ENCODE measurements at regions not wholly inside any gene's neighbourhood (a gene's known extent, or its start where the extent isn't known, plus 50 kb on each side); places are given as distances from the start of the nearest gene placed in this dataset.

DNA sequence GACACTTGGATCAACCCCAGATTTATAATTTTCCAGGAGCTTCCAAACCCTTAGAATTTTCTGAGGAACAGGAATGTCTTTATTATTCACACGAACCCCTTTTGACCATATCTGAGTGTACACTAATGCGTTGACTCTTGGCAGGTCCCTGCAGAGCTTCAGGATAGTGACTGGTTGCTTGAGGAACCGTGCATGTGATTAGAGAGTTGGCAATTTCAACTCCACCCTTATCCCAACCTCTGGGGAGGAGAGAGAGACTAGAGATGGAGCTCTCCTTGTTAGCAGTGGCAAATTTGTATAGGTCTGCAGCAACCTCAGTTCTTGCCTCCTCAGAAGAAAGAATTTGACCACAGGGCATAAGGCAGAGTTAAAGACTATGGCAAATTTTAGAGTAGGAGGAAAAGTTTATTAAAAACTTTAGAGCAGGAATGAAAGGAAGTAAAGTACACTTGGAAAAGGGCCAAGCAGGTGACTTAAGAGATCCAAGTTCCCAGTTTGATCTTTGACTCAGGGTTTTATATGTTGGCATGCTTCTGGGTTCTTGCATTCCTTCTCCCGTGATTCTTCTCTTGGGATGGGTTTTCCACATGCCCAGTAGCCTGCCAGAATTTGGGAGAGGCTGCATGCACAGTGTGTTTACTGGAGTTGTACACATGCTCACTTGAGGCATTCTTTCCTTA lies 93.8 kb upstream of the ETV3 start:
- no peaks in the 10 kb centered on the region for H3K36me3 ChIP-seq
- H3K4me1 ChIP-seq = no peaks in the 10 kb centered on the region
- TF ChIP-seq EP300 (IDR thresholded peaks at IDR 0.05) = no peak
- TF ChIP-seq POLR2AphosphoS5 (IDR thresholded peaks at IDR 0.05) = no peak
- TF ChIP-seq POLR2A (IDR thresholded peaks at IDR 0.05) = no peak
- TF ChIP-seq, protein P1, sequence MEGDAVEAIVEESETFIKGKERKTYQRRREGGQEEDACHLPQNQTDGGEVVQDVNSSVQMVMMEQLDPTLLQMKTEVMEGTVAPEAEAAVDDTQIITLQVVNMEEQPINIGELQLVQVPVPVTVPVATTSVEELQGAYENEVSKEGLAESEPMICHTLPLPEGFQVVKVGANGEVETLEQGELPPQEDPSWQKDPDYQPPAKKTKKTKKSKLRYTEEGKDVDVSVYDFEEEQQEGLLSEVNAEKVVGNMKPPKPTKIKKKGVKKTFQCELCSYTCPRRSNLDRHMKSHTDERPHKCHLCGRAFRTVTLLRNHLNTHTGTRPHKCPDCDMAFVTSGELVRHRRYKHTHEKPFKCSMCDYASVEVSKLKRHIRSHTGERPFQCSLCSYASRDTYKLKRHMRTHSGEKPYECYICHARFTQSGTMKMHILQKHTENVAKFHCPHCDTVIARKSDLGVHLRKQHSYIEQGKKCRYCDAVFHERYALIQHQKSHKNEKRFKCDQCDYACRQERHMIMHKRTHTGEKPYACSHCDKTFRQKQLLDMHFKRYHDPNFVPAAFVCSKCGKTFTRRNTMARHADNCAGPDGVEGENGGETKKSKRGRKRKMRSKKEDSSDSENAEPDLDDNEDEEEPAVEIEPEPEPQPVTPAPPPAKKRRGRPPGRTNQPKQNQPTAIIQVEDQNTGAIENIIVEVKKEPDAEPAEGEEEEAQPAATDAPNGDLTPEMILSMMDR (IDR thresholded peaks at IDR 0.05) = no peak
- DNase-seq = no peak
- H3K27me3 ChIP-seq = no peaks in the 10 kb centered on the region
- no peak for ATAC-seq (ENCODE audit: low FRiP score in 2 of 2)
- H3K9me3 ChIP-seq = no peaks in the 10 kb centered on the region
- 64 to 69% methylated on average over 4 of the region's 4 CpGs for WGBS, 2 donors
- no peak overlapping the region for H3K27ac ChIP-seq
- no peak overlapping the region for H3K4me3 ChIP-seq

DNA sequence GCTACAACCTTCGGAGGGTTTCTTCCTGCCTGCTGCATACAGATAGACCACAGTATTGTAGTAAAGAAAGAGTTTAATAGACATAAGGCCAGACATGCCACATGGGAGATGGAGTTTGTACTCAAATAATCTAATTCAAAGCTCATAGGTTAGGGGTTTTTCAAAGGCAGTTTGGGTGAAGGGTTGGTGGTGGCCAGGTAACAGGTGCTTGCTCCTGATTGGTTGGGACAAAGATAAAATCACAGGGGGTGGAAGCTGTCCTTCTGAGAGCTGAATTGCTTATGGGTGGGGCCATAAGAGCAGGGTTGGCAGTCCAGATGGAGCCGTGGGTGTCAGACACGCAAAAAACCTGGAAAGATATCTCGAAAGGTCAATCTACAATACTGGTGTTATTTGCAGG lies 92.3 kb upstream of the ETV3 start:
- H3K9me3 ChIP-seq = no peaks in the 10 kb centered on the region
- ATAC-seq (ENCODE audit: low FRiP score in 2 of 2) = no peak
- no peaks in the 10 kb centered on the region for H3K36me3 ChIP-seq
- no peaks in the 10 kb centered on the region for H3K27me3 ChIP-seq
- no peak for DNase-seq
- TF ChIP-seq, protein P1 (IDR thresholded peaks at IDR 0.05) = no peak
- TF ChIP-seq POLR2AphosphoS5 (IDR thresholded peaks at IDR 0.05) (no peak), EP300 (IDR thresholded peaks at IDR 0.05) (no peak), POLR2A (IDR thresholded peaks at IDR 0.05) (no peak)
- H3K4me1 ChIP-seq = no peaks in the 10 kb centered on the region
- no peak overlapping the region for H3K4me3 ChIP-seq
- H3K27ac ChIP-seq = no peak overlapping the region
- 89 to 91% methylated on average over 4 of the region's 4 CpGs for WGBS, 2 donors

DNA sequence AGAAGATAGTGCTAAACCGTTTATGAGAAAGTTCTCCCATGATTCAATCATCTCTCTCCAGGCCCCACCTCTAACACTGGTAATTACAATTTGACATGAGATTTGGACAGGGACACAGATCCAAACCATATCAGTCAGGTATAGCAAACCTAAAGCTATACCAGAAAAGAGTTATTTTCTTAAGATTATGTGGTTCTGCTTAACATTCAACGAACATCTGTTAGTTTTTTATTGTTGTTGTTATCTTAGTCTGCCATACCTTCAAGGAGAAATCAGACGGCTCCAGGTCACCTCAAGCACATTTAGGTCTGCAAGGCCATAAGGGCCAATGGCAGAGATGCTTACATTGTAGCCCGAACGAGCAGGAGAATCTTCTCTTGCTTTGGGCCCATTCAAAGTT lies 89.5 kb upstream of the ETV3 start:
- H3K27me3 ChIP-seq = no peaks in the 10 kb centered on the region
- no peaks in the 10 kb centered on the region for H3K4me1 ChIP-seq
- ATAC-seq (ENCODE audit: low FRiP score in 2 of 2) = no peak
- H3K36me3 ChIP-seq = no peaks in the 10 kb centered on the region
- no peak for DNase-seq
- no peak overlapping the region for H3K4me3 ChIP-seq
- TF ChIP-seq POLR2AphosphoS5 (IDR thresholded peaks at IDR 0.05) (no peak), POLR2A (IDR thresholded peaks at IDR 0.05) (no peak), EP300 (IDR thresholded peaks at IDR 0.05) (no peak)
- TF ChIP-seq, protein P1 (IDR thresholded peaks at IDR 0.05) = no peak
- no peaks in the 10 kb centered on the region for H3K9me3 ChIP-seq
- 78 to 82% methylated on average over 5 of the region's 5 CpGs for WGBS, 2 donors
- no peak overlapping the region for H3K27ac ChIP-seq

DNA sequence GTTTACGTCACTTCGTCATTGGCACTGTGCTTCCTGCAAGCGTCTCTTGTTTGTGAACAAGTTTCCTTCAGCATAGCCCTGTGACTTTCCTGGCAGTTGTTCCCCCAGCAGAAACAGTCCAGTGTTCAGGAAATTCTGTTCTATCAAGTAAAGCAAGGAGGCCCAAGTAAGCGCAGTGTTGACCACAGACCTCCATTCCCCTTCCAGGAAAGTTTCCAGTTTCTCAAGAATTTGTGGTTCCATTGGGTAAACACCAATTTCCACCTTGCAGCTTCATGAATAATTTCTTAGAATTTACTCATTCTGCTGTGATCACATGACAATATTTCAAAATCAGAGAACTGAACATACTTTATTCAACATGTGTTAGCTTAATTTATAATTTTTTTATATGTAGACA lies 88.5 kb upstream of the ETV3 start:
- no peak overlapping the region for H3K4me3 ChIP-seq
- no peaks in the 10 kb centered on the region for H3K9me3 ChIP-seq
- H3K4me1 ChIP-seq = no peaks in the 10 kb centered on the region
- 45 to 61% methylated on average over 4 of the region's 4 CpGs for WGBS, 2 donors
- DNase-seq (no peak), ATAC-seq (ENCODE audit: low FRiP score in 2 of 2) (no peak)
- TF ChIP-seq POLR2A (IDR thresholded peaks at IDR 0.05) = no peak
- TF ChIP-seq EP300 (IDR thresholded peaks at IDR 0.05) = peak in 1 of 4 donors; percentile 20
- peak overlapping the region in 1 of 4 donors; percentile 59 for H3K27ac ChIP-seq
- no peaks in the 10 kb centered on the region for H3K36me3 ChIP-seq
- no peaks in the 10 kb centered on the region for H3K27me3 ChIP-seq

DNA sequence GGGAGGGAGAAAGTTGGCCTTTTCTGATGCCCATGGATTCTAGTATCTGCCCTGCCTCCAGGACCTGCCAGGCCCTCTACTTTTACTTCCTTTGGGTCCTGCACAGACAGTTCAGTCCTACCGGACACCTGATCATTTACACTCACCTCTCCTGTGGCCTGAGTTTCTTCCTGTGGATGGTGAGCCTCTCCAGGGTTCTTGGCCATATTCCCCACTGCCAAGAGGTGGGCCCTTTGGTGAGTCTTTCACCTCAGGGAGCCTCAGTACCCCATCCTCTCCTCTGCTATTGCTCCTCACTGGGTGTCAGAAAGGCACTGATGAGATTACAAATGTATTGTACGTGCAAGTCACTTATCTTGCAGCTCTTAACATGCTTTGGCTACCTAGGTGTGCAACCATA lies 81.4 kb upstream of the ETV3 start:
- DNase-seq (no peak), ATAC-seq (ENCODE audit: low FRiP score in 2 of 2) (no peak)
- no peaks in the 10 kb centered on the region for H3K27me3 ChIP-seq
- H3K4me3 ChIP-seq = no peak overlapping the region
- TF ChIP-seq, protein P1 (IDR thresholded peaks at IDR 0.05) = no peak
- TF ChIP-seq EP300 (IDR thresholded peaks at IDR 0.05) (no peak), POLR2AphosphoS5 (IDR thresholded peaks at IDR 0.05) (no peak), POLR2A (IDR thresholded peaks at IDR 0.05) (no peak)
- no peaks in the 10 kb centered on the region for H3K36me3 ChIP-seq
- no peaks in the 10 kb centered on the region for H3K4me1 ChIP-seq
- peaks cover 0 to 2% (median 0%) of the 10 kb centered on the region in 4 donors for H3K9me3 ChIP-seq
- 69 to 85% methylated on average over 2 of the region's 2 CpGs for WGBS, 2 donors
- H3K27ac ChIP-seq = no peak overlapping the region

Data from upper lobe of left lung (tissue), 6 donors.